ENCODE measurements at regions not wholly inside any gene's neighbourhood (a gene's known extent, or its start where the extent isn't known, plus 50 kb on each side); places are given as distances from the start of the nearest gene placed in this dataset.

GRCh38 chr2:120612931-120613330 lies 122.7 kb upstream of the GLI2 start:
- no peaks in the 10 kb centered on the region for H3K4me1 ChIP-seq (ENCODE audit: control insufficient read depth in 1 of 2, insufficient read depth in 2 of 2, low read length in 2 of 2)
- no peak overlapping the region for H4K12ac ChIP-seq (ENCODE audit: low read depth, low read length)
- H3K27me3 ChIP-seq (ENCODE audit: insufficient read depth, low read length) = no peaks in the 10 kb centered on the region
- no CpG with 5 or more reads among the region's 7 CpGs for WGBS (ENCODE audit: extremely low coverage, insufficient coverage, insufficient read length)
- H3K27ac ChIP-seq (ENCODE audit: low read depth, low read length) = no peak overlapping the region
- H3K4ac ChIP-seq (ENCODE audit: low read depth, low read length) = no peak overlapping the region
- no peak overlapping the region for H3K4me3 ChIP-seq (ENCODE audit: low read depth, low read length)
- H3K18ac ChIP-seq (ENCODE audit: low read length) = no peak overlapping the region
- no peaks in the 10 kb centered on the region for H3K9me3 ChIP-seq (ENCODE audit: insufficient read depth, low read depth, low read length)
- H2AFZ ChIP-seq (ENCODE audit: insufficient read depth, low read length, poor library complexity) = no peak overlapping the region
- no peak overlapping the region for H2BK120ac ChIP-seq (ENCODE audit: insufficient read depth, low read length, poor library complexity)
- H4K8ac ChIP-seq (ENCODE audit: low read depth, low read length) = no peak overlapping the region
- no peak overlapping the region for H4K91ac ChIP-seq (ENCODE audit: low read depth, low read length)
- no peaks in the 10 kb centered on the region for H3K79me1 ChIP-seq (ENCODE audit: low read length)
- DNase-seq = no peak
- no peaks in the 10 kb centered on the region for H3K79me2 ChIP-seq (ENCODE audit: control insufficient read depth, insufficient read depth, low read length, poor library complexity)
- no peak overlapping the region for H3K4me2 ChIP-seq (ENCODE audit: low read length)
- no peak overlapping the region for H2BK5ac ChIP-seq (ENCODE audit: low read depth, low read length, poor library complexity)
- H2AK5ac ChIP-seq (ENCODE audit: low read length) = no peak overlapping the region
- H3K9ac ChIP-seq (ENCODE audit: low read length) = no peak overlapping the region
- no peak overlapping the region for H3K14ac ChIP-seq (ENCODE audit: low read length)
- H3K36me3 ChIP-seq (ENCODE audit: control insufficient read depth in 1 of 2, insufficient read depth in 2 of 2, low read length in 2 of 2) = no peaks in the 10 kb centered on the region
- no peak overlapping the region for H2BK12ac ChIP-seq (ENCODE audit: low read length)
- H3K23ac ChIP-seq (ENCODE audit: low read length) = no peak overlapping the region

GRCh38 chr2:120613742-120614571 lies 121.7 kb upstream of the GLI2 start:
- Histone ChIP-seq H3K4ac (ENCODE audit: low read depth, low read length) (no peak overlapping the region), H3K4me2 (ENCODE audit: low read length) (no peak overlapping the region), H4K91ac (ENCODE audit: low read depth, low read length) (no peak overlapping the region), H3K27ac (ENCODE audit: low read depth, low read length) (no peak overlapping the region), H2BK12ac (ENCODE audit: low read length) (no peak overlapping the region), H2BK5ac (ENCODE audit: low read depth, low read length, poor library complexity) (no peak overlapping the region), H3K36me3 (ENCODE audit: control insufficient read depth in 1 of 2, insufficient read depth in 2 of 2, low read length in 2 of 2) (no peaks in the 10 kb centered on the region), H3K4me1 (ENCODE audit: control insufficient read depth in 1 of 2, insufficient read depth in 2 of 2, low read length in 2 of 2) (no peaks in the 10 kb centered on the region), H3K18ac (ENCODE audit: low read length) (no peak overlapping the region), H3K23ac (ENCODE audit: low read length) (no peak overlapping the region), H3K4me3 (ENCODE audit: low read depth, low read length) (no peak overlapping the region), H3K79me2 (ENCODE audit: control insufficient read depth, insufficient read depth, low read length, poor library complexity) (no peaks in the 10 kb centered on the region), H3K14ac (ENCODE audit: low read length) (no peak overlapping the region), H2BK120ac (ENCODE audit: insufficient read depth, low read length, poor library complexity) (no peak overlapping the region), H2AFZ (ENCODE audit: insufficient read depth, low read length, poor library complexity) (no peak overlapping the region), H3K27me3 (ENCODE audit: insufficient read depth, low read length) (no peaks in the 10 kb centered on the region), H4K8ac (ENCODE audit: low read depth, low read length) (no peak overlapping the region), H4K12ac (ENCODE audit: low read depth, low read length) (no peak overlapping the region), H3K79me1 (ENCODE audit: low read length) (no peaks in the 10 kb centered on the region), H3K9me3 (ENCODE audit: insufficient read depth, low read depth, low read length) (no peaks in the 10 kb centered on the region), H3K9ac (ENCODE audit: low read length) (no peak overlapping the region), H2AK5ac (ENCODE audit: low read length) (no peak overlapping the region)
- DNase-seq = peak; percentile 54 to 71
- WGBS (ENCODE audit: extremely low coverage, insufficient coverage, insufficient read length) = no CpG with 5 or more reads among the region's 29 CpGs

GRCh38 chr2:120614901-120615300 lies 120.8 kb upstream of the GLI2 start:
- no peak overlapping the region for H3K4me2 ChIP-seq (ENCODE audit: low read length)
- H3K36me3 ChIP-seq (ENCODE audit: control insufficient read depth in 1 of 2, insufficient read depth in 2 of 2, low read length in 2 of 2) = no peaks in the 10 kb centered on the region
- H4K91ac ChIP-seq (ENCODE audit: low read depth, low read length) = no peak overlapping the region
- H2BK120ac ChIP-seq (ENCODE audit: insufficient read depth, low read length, poor library complexity) = no peak overlapping the region
- H3K4me1 ChIP-seq (ENCODE audit: control insufficient read depth in 1 of 2, insufficient read depth in 2 of 2, low read length in 2 of 2) = no peaks in the 10 kb centered on the region
- H2BK5ac ChIP-seq (ENCODE audit: low read depth, low read length, poor library complexity) = no peak overlapping the region
- no peak overlapping the region for H2BK12ac ChIP-seq (ENCODE audit: low read length)
- H3K14ac ChIP-seq (ENCODE audit: low read length) = no peak overlapping the region
- no peaks in the 10 kb centered on the region for H3K79me1 ChIP-seq (ENCODE audit: low read length)
- H3K27ac ChIP-seq (ENCODE audit: low read depth, low read length) = no peak overlapping the region
- no peaks in the 10 kb centered on the region for H3K9me3 ChIP-seq (ENCODE audit: insufficient read depth, low read depth, low read length)
- H3K23ac ChIP-seq (ENCODE audit: low read length) = no peak overlapping the region
- no peak overlapping the region for H3K4ac ChIP-seq (ENCODE audit: low read depth, low read length)
- no peaks in the 10 kb centered on the region for H3K27me3 ChIP-seq (ENCODE audit: insufficient read depth, low read length)
- no peaks in the 10 kb centered on the region for H3K79me2 ChIP-seq (ENCODE audit: control insufficient read depth, insufficient read depth, low read length, poor library complexity)
- no peak overlapping the region for H3K4me3 ChIP-seq (ENCODE audit: low read depth, low read length)
- no peak overlapping the region for H3K9ac ChIP-seq (ENCODE audit: low read length)
- no peak overlapping the region for H4K12ac ChIP-seq (ENCODE audit: low read depth, low read length)
- H2AFZ ChIP-seq (ENCODE audit: insufficient read depth, low read length, poor library complexity) = no peak overlapping the region
- no CpG with 5 or more reads among the region's 13 CpGs for WGBS (ENCODE audit: extremely low coverage, insufficient coverage, insufficient read length)
- H2AK5ac ChIP-seq (ENCODE audit: low read length) = no peak overlapping the region
- H4K8ac ChIP-seq (ENCODE audit: low read depth, low read length) = no peak overlapping the region
- no peak overlapping the region for H3K18ac ChIP-seq (ENCODE audit: low read length)
- no peak for DNase-seq

GRCh38 chr2:120616261-120616660 lies 119.4 kb upstream of the GLI2 start:
- H2BK5ac ChIP-seq (ENCODE audit: low read depth, low read length, poor library complexity) = no peak overlapping the region
- no peak overlapping the region for H2AFZ ChIP-seq (ENCODE audit: insufficient read depth, low read length, poor library complexity)
- H3K27me3 ChIP-seq (ENCODE audit: insufficient read depth, low read length) = no peaks in the 10 kb centered on the region
- no peak for DNase-seq
- no peak overlapping the region for H4K8ac ChIP-seq (ENCODE audit: low read depth, low read length)
- H3K14ac ChIP-seq (ENCODE audit: low read length) = no peak overlapping the region
- no peak overlapping the region for H2BK120ac ChIP-seq (ENCODE audit: insufficient read depth, low read length, poor library complexity)
- no peak overlapping the region for H4K91ac ChIP-seq (ENCODE audit: low read depth, low read length)
- no peak overlapping the region for H3K18ac ChIP-seq (ENCODE audit: low read length)
- no peaks in the 10 kb centered on the region for H3K79me2 ChIP-seq (ENCODE audit: control insufficient read depth, insufficient read depth, low read length, poor library complexity)
- H3K36me3 ChIP-seq (ENCODE audit: control insufficient read depth in 1 of 2, insufficient read depth in 2 of 2, low read length in 2 of 2) = no peaks in the 10 kb centered on the region
- H2AK5ac ChIP-seq (ENCODE audit: low read length) = no peak overlapping the region
- H3K9ac ChIP-seq (ENCODE audit: low read length) = no peak overlapping the region
- no peak overlapping the region for H3K4me3 ChIP-seq (ENCODE audit: low read depth, low read length)
- no CpG with 5 or more reads among the region's 3 CpGs for WGBS (ENCODE audit: extremely low coverage, insufficient coverage, insufficient read length)
- H4K12ac ChIP-seq (ENCODE audit: low read depth, low read length) = no peak overlapping the region
- no peak overlapping the region for H3K23ac ChIP-seq (ENCODE audit: low read length)
- no peaks in the 10 kb centered on the region for H3K4me1 ChIP-seq (ENCODE audit: control insufficient read depth in 1 of 2, insufficient read depth in 2 of 2, low read length in 2 of 2)
- H3K27ac ChIP-seq (ENCODE audit: low read depth, low read length) = no peak overlapping the region
- no peaks in the 10 kb centered on the region for H3K9me3 ChIP-seq (ENCODE audit: insufficient read depth, low read depth, low read length)
- H3K4me2 ChIP-seq (ENCODE audit: low read length) = no peak overlapping the region
- H2BK12ac ChIP-seq (ENCODE audit: low read length) = no peak overlapping the region
- H3K79me1 ChIP-seq (ENCODE audit: low read length) = no peaks in the 10 kb centered on the region
- no peak overlapping the region for H3K4ac ChIP-seq (ENCODE audit: low read depth, low read length)

All from trophoblast cell (in vitro differentiated cells and primary cell).